Inflammatory macrophage treated with lipopolysaccharide for 4 hours (primary cell): ENCODE measurements at regions not wholly inside any gene's neighbourhood (a gene's known extent, or its start where the extent isn't known, plus 50 kb on each side); places are given as distances from the start of the nearest gene placed in this dataset.

Experiments used
- DNase-seq: peaks from one replicate; pipeline ENCODE4 v3.0.0-alpha.2; 2020

DNA sequence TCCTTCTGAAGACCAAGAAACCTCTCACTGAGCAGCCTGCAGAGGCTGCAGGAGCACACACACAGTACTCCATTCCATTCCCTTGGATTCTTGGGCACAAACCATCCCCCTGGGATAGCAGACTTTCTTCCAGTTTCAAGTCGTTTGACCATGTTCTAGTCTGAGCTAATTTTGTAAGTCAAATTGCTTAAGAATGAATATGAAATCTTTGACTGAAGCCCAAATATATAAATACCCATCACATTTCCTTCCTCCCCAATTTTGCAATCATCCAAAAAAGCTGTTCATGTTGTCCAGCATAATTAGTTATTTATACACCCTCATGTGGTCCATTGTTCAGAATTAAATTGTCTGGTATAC, 231.2 kb upstream of the TPRG1 start:
- DNase-seq, result peak; percentile 91

DNA sequence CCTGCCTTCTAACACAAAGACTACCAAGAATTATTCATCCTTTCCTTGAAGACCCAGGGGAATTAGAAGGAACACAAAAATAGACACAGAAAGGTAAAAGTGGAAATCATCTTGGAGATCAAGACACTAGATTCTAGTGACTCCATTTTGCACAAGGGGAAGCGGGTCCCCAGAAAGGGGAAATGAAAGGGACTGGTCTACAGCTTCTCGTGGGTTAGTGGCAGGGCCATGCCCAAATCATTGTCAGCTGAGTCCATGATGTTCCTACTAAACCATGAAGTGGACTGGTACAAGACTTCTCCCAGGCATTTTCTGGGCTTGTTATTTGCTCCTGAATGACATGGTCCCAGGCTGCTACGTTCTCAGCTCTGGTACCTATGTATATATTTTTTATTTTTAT, 230.7 kb upstream of the TPRG1 start:
- peak; percentile 96 for DNase-seq

DNA sequence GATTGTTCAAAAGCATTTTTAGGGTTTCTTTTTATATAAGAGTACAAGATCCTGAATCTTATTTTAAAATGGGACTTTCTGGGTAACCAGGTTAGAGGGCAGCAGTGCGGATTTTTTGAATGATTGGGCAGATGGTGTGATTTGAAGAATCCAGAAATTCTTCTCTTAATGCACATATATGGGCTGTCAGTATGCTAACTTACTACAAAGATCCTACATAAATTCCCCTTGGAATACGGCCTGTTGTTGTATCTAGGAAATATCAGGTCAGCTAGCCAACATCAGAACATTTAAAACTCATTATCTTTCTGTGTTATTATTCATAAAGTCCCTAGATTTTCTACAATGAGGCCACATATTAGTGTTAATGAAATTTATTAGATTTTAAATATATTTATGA, 229.6 kb upstream of the TPRG1 start:
- no peak for DNase-seq

DNA sequence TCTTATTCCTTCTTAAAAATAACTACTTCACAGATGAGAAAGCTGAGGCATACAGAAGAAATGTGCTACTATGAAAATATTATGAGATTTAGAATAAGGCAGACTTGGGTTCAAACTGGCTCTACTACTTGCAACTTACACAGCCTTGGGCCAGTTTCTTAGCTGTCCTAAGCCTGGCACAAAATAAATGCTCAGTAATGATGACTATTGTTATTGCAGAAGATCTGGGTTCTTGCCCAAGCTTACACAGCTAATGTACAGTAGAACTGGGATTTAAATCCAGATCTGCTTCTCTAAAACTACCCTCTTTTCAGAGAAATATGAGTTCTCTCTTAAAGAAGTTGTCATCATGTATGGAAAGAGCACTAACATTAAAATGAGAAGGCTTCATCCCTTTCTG, 228.2 kb upstream of the TPRG1 start:
- DNase-seq, result peak; percentile 88

DNA sequence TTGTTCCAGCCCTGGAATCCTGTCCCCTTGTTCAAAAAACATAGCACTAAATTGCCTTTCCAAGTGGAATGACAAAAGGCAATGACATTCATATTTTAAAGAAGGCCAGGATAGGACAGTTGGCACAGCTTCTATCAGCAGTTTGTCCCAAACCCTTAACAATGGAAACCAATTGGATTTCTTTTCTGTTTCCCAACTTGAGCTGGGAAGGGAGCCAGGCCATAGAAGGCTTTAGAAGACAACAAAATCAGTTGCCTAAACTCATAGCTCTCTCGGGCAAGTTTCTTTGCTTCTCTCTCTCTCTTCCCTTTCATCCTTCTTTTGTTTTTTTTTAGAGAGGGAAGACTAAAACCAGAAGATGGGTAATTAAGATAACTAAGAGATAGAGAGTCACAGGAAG, 227.7 kb upstream of the TPRG1 start:
- no peak for DNase-seq

DNA sequence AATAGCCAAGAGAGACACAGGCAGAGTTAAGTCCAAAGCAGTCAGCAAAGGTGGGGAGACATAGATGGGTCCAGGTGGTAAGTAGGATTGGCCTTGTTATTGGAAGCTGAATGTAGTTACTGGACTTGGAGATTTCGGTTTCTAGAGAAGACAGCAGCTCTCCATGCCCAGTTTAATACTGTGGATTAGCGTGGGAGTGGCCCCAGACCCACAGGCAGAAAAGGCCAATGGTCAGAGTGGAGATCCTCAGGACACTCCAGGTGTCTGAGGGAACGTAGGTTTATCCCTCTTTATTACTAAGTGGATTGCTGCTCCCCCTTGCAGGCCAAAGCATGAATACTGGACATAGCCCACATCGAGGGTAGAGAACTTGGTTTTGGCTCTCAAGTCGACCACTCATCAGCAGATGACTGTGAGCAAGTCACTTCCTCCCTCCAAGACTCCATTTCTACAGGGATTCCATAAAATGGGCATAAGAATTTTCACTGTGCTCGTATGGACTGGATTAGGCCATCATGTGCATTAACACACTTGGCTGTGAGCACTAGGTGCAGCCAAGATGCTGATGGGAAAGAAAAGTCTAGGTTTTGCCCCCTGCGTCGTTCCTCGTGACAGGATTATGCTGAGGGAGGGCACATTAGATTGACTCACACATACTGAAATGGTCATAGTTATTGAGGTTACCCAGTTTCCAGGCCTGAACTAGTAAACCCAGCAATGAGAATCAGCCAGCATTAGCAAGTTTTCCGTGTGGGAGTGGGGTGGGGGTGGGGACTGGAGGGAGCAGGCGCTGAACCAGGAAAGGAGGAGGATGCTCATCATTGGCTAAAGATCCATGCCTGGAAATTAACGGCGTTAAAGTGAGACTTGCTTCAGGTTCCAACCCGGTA, 225.2 kb upstream of the TPRG1 start:
- peak; percentile 92 for DNase-seq

DNA sequence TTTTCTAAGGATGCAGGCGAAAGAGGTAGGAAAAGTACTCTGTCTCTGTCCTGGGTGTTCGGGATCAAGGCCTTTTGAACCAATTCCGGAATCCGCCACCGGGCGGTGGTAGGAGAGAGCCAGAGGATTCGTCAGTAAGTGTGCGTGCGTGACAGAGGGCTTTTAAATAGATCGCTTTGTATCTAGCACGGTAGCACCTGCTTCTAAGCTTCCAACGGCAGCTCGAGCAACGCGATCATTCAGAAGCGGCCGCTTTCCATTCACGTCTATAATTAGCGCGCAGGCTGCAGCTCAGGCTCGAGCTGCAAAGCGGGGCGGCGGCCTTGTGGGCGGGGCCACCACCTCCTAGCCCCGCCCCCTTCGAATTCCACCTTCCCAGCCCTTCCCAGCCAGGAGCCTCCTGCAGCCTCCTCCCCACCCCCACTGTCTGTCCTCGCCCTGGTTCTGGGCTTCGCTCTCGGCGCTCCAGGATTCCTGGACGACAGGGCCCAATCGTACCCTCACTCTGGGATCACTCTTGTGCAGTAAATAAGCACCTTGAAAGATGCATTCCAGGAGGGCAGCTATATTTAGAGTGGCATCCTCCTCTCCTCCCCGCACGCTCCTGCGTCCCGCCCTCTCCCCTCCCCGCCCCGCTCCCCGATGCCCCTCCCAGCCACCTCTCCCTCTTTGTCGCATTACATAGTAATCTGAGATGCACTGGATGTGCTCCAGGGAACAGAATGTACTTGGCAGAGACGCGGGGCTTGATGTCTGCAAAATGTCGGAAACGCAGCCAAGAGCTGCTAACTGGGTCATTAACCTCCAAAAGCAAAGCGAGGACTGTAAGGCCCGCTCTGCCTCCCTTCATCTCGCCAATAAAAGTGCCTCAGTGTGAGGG, 224.1 kb upstream of the TPRG1 start:
- DNase-seq, result peak; percentile 82

DNA sequence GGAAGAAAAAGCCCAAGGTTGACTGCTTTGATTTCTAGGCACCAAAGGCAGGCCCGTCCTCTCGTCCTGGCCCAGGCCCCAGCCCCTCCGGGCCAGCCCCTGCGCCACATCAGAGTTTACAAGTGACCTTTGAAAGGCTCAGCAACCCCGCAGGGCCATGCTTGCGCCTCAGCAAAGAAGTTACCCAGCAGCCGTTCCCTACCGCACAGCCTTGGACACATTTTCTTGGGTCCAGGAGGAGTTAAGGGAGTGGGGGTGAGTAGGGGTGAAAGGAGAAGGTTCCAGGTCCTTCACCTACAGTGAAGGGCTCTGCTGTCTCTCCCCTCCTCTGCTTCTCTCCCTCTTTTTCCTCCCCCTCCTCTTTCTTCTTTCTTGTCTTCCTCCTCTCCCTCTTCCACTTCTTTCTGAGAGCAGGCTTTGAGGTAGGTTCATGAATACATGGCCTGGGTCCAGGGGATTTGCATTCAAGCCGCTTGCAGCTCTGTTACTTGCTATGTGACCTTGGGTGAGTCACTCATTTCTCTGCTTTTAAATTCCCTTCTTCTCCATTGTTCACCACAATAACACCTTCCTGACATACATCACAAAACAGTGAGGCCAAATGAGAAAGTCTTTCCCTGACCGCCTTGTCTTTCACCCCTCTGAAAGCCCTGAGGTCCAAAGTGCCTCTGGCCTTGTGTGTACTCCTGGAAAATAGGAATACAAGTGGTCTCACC, 223.3 kb upstream of the TPRG1 start:
- DNase-seq, result peak; percentile 56

DNA sequence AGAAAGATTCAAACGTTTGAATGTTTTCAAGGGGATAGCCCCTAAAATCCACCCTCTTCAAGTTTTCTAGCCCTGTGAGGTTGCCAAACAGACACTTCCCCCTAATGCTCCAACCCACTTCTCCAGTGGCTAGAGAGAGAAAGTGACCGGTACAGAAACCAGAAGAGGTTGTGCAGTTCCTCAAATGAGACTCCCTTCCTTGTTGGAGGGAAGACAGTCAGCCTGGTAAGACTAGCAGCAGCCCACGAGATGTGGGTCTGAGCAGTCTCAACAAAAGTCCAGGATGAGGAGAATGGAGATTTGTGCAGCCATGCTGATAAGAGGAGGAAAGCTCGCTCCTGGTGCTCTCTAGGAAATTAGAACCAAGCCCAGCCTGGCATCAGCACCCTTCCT, 222.8 kb upstream of the TPRG1 start:
- peak; percentile 99 for DNase-seq

DNA sequence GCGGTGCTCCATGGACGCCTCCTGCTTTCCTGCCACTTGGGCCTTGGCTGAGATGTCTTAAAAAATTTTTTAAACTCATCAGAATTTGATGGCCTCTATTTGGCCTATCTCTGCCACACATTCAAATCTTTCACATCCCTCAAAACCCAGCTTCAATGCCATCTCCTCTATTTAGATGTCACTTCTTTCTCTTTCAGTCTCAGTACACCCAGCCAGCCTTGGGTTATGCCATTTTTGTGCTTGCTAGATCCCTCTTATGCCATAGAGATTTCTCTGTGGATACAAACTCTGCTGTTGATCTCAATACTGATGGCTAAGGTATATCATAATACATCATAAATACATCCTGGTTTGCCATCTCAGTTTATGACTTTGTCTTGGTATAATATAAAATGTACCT, 222.3 kb upstream of the TPRG1 start:
- DNase-seq, result peak; percentile 76

DNA sequence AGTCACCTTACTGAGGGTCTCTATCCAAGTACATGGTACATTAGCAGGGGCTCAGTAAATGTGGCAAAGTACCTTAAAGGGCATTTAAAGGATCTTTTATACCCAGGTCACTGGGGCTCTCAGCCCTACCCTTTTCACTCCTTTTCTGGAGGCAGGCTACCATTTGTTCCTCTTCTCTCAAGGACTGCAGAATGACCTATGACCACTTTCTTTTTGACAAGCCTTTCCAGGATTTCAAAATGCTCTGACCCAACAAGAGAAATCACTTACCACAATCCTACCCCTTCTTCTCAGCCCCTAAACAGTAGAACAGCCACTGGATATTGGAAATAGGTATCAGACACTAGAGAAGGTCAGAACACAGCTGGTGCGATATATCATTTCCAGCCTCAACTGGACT, 221.8 kb upstream of the TPRG1 start:
- peak; percentile 96 for DNase-seq

DNA sequence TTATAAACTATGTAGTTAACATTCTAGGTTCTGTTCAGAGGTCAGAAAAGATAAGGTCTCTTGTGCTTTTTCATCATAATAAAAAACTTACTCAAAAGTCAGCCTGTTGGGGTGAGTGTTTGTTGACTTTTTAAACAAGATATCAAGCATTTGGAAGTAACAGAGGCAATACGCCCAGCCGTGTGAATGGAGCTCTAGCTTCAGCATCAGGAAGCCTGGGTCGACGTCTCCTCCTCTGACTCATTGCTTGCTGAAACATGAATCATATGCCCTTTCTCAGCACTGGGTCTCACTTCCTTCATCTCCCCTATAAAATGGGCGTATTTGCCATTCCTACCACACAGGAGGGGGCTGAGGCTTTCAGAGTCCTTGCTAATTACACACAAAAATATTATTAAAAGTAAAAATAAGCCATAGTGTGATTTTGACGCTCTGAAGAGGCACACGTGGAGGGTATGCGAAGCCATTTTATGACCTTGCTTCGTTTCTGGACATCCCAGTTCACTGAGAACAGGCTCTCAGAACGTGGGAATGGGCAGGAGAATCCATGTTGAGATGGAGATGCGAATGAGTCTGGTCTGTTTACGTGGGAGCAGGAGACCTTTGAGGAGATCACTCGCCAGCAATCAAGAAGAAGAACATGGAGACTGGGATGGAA, 220.8 kb upstream of the TPRG1 start:
- peak; percentile 98 for DNase-seq

DNA sequence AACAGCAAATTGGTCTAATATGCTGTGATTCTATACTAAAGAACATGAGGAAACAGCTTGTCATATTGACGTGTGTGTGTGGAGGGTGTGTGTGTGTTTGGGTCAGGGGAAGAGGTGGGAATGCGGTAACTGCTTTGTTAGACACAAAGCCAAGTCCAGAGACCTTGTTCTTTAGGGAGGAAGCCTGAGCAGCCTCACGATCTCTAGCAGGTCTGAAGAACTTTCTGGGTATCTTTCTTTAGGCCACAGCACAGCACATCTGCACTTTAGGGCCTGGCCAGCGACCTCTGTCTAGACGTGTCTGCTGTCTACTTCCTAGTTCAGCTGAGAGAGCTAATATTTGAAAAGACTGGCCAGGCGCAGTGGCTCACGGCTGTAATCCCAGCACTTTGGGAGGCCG, 220.0 kb upstream of the TPRG1 start:
- peak; percentile 54 for DNase-seq

DNA sequence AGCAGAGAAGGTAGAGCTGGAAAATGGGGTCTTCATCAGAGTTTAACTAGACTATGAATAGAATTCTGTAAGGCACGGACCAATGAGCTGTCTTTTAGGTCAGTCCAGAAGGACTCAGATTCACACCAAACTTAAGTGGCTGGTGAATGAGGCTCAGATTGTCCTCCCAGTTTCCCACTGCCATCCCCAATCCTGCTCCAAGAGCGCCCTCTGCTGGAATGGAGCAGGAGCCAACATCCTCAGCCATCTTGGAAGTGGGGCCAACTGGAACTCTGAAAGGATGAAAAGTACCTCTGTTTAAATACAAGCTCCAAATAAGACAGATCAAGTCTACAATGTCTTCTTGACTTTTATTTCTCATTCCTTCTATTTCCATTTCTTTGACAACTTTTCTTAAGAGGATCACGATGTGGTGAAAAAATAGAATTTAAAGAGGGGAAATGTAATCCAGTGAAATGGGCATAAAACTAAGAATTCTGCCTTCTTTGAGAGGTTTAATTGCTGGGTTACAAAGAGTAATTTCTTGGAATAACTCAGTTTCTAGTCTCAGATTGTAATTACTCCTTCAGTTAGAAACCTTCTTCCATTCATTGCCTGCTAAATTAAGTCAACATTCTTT, 217.1 kb upstream of the TPRG1 start:
- DNase-seq, result peak; percentile 90

DNA sequence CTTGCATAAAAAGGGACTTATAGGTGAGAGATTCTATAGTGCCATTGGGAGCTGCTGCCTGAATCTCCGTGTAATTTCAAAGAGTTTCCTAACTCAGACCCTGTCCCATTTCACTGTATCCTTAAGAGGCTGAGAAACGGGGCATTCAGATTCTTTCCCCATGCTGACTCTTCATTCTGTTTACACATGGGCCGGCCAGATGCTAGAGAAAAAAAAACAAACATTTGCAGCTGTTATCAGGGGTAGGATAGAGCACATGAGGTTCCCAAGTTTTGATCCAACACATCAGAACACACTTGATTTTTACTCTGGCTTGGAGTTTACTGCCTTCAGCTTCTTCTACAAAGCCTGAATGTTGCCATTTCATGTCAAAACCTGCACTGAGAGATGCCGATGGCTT, 215.9 kb upstream of the TPRG1 start:
- no peak for DNase-seq

DNA sequence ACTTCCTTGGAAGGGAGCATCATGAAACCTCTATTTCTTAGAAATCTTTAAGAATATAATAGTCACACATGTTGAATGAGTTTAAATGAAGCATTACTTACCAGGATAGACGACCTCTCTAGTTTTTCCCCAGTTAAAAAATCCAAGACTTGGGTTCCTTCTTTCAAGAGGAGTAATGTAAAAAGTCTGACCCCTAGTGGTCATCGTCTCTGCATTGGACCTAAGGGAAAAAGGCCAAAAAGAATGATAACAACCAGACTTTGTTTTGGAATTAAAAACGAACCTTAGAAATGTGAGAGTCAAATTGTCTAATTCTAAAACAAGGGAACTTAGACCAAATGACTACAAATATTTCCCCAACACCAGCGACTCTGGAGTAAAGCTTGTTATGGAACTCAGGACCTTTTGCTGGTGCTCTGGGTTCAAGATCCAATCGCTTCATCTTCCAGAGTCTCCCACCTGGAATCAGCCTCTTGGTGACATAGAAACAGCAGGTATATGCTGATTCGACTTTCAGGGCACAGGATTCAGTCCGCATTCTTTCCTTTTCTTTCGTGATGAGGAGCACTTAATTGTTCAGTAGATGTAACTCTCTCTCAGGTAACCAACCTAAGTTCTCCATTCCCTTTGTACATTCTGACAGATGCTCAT, 214.8 kb upstream of the TPRG1 start:
- peak; percentile 83 for DNase-seq

DNA sequence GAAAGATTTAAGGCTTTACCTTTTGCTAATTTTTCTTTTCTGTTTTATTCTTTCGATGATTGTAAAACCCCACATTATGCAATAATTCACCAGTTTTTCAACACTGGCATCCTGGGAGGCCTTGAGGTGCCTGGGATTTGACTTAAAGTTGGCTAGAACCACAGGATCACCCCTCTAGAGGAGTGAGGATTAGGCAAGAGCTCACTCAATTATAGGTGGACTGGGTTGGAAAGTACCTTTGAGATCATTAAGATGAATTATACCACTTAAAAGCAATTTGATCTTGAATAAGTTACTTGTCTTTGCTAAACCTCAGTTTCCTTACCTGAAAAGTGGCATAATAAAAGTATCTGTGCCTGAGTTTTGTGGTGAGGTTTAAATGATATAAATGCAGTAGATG, 212.8 kb upstream of the TPRG1 start:
- no peak for DNase-seq

DNA sequence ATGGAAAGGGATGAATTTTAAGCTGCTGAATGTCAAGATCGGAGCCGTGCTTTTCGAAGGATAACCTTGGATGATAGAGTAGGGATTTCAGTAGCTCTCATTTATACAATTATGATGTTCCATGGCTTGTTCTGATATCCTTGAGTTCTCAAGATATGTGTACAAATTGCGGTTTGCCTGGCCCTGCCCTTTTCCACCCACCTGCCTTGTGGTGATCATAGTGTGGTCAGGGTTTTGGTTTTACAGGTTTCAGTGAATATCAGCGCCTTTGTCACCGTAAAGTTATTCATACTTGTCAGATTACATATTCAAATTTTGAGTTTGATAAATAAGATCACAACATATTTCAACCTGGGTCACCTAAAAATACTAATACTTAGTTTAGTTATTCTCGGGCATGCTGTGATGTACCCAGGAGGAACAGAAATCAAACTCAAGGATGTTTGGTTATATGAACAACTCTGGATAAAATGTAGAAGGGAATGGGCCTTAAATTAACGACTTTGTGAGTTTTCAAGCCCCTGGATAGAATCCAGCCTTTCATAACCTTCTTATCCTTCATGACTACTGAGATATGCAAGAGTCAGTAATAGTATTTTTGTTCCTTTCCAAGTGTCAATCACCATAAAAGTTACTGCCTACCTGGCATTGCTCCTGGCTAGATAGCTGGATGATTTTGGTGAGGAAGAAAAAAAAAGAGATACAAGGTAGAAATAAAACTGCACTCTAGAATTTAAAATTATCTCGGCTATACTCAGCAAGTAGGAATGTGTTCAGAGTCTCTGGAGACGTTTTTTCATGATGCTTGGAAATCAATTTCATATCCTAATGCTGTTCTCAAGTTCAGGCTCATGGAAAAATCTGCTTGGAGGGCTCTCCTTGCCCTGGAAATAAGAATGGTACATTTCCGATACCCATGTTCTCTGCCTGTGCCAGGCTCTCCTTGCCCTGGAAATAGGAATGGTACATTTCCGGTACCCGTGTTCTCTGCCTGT, 209.2 kb upstream of the TPRG1 start:
- DNase-seq, result no peak

DNA sequence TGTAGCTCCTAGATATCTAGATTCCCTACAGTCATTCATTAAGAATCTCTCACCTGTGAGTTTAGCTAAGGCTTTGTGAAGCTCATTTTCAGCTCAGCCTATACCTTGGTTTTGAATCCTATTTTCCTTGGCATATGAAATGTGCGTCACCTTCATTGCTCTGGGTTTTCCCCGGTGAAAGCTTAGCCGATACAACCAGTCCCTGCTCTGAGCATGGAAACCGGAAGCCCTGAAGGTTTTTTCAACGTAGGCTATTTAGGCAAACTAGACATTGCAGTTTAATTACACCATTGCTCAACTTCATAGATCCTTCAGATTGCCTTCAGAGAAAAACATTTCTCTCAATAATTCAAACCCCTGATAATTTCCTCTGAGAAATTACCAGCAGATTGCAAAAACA, 206.8 kb upstream of the TPRG1 start:
- no peak for DNase-seq

DNA sequence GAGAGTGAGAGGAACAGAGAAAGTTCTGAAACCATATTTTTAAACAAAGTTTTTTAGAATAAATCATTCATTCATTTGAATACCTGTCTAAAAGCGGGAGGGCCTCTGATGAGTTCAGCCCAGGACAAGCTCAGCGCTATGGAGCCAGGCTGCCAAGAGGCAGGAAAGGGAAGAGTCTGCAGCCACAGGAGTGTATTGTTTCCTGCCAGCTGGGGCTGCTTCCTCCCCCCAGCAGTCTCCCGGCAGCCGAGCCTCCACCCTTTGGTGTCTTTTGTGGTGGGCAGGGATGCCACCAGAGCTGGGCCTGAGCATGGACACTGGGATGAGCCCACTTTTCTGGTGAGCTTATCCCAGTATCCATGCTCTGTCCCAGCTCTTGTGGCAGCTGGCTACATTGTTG, 199.5 kb upstream of the TPRG1 start:
- DNase-seq, result no peak
